Right hindlimb (tissue), 1 donor: ENCODE measurements at regions not wholly inside any gene's neighbourhood (a gene's known extent, or its start where the extent isn't known, plus 50 kb on each side); places are given as distances from the start of the nearest gene placed in this dataset.
"Not testable (repeated sequence)": the region's sequence is repeated elsewhere in the genome, so short reads cannot be mapped to it uniquely, and the experiment has no call there.

ENCODE experiments used
- DNase-seq: peaks from one replicate; pipeline ENCODE4 v3.0.0-alpha.2; 2018

DNA sequence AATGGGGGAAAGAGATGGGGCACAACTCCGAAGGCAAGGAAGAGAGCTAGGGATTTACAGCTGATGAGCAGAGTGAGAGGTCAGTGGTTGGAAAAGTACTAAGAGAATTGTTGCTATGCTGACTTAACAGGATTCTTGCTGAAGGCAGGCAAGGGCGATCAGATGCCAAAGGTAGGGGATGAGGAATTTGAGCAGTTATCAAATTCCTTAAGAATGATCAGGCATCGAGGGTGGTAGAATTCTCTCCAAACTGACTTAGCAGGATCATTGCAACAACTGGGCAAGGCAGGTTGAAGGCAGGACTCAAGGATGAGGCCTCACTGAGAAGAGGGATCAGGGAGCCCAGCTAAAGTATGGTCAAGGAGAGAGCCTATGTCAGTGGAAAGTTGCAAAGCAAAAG is 171.0 kb downstream of the HSD17B3 start:
- no peak for DNase-seq

DNA sequence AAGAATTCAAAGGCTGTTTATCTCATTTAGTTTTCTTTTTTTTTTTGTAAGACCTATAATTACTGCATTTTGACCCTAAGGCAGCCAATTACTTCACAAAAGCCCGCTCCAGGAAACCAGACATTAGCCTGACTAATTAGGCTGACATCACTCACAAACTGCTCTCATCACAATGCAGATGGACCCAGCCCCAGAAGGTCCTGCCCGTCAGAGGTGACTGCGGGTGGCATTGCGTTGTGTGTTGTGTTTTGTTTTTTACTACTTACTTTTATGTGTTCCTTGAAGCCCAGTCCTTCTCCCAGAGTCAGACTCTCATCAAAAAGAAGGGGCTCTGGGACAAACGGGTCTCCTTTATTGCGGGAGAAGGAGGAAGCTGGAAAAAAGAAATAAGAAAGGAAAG is 172.2 kb downstream of the HSD17B3 start:
- DNase-seq: no peak

DNA sequence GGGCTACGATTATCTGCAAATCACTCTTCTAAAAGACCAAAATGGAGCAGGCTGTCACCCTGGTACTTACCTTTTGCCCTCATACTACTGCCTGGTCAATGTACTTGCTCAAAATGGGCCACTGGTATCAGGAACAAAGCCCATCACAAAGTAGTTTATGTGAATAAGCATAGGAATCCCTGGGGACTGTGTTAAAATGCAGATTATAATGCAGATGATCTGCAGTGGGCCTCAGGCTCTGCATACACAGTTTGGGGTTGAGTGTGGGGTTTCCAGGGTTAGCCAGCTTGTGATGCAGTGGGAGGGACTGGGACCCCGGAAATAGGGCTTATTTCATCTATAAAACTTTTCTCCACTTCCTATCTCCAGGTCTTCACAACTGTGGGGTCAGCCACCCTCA is 173.1 kb downstream of the HSD17B3 start:
- DNase-seq: no peak

DNA sequence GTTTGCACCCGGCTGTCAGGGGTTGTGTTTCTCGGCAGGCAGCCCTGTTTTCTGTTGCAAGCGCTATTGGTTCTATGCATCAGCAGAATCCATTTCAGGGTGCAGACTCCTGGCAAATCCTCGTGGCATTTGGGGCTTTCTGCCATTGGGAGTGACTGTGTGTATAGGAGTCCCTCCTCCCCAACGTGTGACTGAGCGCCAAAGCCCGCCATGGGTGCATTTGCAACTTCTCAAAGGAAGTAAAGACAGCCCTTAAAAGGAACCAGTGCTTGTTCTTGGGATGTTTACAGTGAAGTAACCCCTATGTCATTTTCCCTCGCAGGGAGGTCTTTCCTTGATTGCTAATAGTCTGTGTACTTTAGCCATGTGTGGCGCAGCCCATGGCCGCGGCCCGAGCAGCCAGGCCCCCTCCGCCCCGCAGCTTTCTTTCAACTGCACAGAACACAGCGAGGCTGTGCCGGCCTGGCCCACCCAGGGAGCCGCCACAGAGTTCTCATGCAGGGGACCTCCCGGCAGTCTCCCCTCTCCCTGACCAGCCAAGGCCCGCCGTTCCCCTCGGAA is 175.6 kb downstream of the HSD17B3 start:
- DNase-seq: no peak

DNA sequence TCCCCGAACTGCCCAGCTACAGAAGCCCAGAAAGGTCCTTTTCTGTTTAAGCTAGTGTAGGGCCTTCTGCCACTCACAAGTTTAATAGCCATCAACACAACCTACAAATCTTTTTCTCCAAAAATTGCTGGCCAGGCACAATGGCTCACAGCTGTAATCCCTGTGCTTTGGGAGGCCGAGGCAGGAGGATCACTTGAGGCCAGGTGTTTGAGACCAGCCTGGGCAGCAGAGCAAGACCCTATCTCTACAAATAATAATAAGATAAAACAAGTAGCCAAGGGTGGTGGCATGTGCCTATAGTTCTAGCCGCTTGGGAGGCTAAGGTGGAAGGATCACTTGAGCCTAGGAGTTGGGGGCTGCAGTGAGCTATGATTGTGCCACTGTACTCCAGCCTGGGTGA is 176.4 kb downstream of the HSD17B3 start:
- no peak for DNase-seq

DNA sequence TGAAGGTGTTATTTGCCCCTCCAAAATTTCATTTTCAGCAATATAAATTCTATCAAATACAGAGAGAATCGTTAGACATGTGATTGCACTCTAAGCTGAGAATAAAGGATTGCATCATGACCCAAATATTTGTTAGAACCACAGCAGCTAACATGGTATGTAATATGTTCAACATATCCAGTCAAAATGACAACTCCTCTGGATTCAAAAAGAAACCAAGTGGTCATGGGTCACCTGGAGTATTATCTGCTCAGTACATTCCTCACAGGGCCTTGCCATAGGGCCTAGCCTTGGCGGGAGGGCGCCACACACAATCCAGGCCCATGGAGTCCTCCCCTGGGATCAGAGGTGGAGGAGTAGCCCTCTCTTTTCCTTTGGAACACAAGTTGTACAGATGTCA is 179.2 kb downstream of the HSD17B3 start:
- DNase-seq: no peak

DNA sequence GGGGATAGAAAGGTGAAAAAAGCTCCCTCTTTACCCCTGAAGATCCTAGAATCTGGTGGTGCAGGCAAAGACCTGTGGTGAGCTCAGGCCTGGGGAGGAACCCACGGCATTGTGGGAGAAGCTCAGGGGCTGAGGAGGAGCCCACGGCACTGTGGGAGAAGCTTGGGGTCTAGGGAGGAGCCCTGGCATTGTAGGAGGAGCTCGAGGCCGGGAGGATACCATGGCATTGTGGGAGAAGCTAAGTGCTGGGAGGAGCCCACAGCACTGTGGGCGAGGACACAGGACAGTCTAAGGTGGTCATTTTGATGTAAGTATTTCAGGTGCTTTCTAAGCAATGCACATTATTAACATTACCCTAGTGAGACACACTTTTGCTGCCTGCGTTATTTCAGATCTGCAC is 179.7 kb downstream of the HSD17B3 start:
- DNase-seq: no peak

DNA sequence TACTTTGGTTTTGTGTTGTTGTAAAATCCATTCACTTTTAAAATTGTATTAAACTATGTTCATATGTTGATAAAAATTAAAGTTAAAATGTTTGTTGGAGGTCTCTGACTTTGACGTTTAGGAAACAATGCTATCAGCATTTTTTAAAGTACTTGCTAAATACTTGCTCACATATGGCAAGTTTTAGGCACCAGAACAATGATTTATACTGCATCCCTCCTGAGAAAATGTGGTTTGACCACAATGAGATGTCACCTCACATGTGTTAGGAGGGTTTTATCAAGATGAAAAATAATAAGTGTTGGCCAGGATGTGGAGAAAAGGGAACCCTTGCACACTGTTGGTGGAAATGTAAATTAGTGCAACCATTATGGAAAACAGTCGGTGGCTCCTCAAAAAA is 180.8 kb downstream of the HSD17B3 start:
- no peak for DNase-seq

DNA sequence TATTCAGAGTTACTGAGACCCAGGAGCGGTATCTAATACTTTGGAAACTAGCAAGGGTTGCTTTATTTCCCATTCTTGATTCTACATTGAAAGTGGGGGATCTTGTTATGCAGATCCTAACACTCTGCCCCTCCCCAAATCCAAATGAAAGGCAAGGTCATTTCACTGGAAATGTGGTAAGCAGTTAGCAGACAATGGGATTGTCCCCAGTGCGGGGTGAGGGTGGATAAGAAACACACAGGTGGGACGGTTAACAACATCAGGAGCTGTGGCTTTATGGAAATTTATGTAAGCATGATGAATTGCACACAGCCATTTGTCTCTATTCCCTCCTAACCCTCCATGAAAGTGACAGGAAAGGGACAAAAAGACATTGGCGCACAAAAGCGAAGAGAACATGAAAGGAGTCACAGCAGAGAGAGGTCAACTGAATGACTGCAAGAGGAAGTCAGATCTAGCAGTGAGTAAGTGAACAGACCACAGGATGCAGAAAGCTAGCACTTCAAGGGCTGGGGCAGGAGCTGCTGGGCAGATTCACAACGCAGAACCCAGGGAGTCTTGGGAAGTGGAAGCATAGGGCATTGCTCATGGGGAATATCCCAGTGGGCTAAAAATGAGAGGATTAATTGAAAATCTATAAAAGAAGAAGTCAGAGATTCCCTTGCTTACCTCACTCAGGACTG is 184.4 kb downstream of the HSD17B3 start:
- DNase-seq: no peak

DNA sequence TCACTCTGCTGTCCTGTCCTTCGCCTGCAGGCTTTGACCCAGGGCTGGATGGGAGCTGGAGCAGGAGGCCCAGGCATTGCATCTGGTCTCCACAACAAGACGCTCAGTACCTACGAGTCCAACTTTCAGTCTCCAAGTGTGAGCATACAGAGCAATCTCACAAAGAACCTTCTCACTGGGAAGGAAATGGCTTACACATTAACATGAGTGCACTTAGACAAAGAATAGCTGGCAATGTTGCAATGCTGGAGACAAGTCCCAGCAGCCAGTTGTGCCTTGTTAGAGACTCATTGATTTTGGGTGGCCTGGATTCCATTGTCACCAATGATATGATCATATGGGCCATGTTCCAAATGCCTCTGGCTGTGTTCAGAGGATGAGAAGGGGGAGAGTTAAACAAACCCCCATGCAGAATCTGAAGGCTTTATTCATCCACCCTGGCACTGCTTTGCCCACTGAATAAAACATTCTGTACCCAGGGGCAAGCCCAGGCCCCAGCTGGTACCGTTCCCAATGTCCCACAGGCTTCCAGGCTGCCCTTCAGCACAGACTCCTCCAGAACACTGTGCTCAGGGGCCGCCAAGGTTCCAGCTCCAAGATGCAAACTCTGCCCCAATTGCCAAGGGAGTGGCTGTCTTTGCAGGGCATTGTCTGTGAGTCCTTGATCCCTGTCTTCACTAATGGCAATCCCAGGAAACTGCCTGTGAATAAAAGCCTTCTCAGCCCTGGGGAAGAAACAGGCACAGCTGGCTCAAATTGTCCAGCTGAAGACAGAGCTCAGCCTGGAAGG is 185.5 kb downstream of the HSD17B3 start:
- no peak for DNase-seq

DNA sequence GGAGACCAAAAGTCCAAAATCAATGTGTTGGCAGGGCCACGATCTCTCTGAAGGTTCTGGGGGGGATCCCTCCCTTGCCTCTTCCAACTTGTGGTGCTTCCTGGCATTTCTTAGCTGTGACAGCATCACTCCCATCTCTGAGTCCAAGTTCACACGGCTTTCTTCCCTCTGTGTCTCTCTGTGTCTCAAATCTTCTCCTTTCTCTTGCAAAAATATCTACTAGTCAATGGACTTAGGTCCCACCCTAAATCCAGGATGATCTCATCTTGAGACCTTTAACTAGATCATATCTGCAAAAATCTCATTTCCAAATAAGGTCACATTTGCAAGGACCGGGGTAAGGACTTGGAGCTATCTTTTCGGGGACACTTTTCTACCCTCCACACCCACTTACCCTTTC is 186.1 kb downstream of the HSD17B3 start:
- no peak for DNase-seq

DNA sequence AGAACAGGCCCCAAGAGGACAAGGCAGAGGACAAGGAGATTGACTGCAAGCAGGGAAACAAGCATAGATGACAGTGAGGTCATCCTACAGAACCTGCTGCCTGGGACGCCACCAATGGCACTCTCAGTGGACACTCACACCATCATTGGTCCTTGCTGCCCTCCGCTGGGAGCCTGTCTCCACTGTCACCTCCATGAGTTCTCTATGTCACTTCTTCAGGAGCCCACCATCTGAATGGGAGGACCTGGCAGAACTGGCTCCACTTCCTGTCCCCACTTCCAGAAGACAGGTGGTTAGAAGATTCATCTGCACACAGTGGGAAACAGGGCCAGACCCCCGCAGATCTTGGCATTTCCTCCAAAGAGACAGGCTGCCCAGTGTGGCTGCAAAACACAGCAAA is 188.9 kb downstream of the HSD17B3 start:
- no peak for DNase-seq

DNA sequence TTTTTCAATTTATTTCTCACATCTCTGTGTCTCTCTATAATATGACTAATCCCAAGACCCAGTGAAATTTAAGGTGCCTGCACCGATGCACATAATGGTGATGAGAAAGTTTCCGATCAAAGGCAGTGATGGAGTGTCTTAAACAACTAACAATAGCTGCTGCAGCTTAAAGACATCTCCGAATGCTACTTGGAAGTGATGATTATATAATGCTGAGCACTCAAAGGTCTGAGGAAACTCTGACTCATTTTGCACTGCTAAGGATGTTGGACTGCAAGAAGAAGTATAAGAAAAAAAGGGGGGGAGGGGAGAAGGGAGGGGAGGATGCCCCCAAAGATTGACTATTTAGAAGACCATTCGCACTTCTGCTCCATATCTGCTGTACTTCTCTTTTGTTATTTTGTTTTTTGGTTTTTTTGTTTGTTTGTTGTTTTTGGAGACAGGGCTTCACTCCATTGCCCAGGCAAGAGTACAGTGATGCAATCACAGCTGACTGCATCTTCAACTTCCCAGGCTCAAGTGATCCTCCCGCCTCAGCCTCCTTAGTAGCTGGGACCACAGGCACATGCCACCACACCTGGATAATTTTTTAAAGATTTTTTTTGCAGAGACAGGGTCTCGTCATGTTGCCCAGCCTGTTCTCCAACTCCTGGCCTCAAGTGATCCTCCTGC is 192.2 kb downstream of the HSD17B3 start:
- DNase-seq: no peak

DNA sequence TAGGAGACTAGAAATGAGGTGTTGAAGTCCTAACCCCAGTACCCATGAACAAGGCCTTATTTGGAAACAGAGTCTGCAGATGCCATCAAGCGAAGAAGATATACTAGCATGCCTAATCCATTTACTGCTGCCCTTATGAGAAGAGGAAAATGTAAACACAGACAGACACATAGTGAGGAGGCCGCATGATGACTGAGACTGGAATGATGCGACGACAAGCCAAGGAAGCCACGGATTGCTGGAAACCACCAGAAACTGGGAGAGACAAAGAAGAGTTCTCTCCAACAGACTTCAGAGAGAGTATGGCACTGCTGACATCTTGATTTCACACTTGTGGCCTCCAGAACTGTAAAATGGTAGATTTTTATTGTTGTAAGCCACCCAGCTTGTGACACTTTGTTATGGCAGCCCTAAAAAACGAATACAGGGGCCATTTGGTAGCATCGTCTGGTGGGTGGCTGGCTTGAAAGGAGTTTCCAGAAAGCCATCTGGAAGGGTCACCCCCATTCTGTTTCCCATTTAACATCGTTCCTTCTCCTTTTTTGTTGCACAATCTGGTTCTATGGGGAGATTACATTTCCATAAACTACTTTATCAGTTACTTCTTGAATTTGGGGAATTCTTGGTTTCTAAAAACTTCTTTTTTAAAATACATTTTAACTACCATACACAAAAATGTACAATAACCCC is 193.1 kb downstream of the HSD17B3 start:
- no peak for DNase-seq

DNA sequence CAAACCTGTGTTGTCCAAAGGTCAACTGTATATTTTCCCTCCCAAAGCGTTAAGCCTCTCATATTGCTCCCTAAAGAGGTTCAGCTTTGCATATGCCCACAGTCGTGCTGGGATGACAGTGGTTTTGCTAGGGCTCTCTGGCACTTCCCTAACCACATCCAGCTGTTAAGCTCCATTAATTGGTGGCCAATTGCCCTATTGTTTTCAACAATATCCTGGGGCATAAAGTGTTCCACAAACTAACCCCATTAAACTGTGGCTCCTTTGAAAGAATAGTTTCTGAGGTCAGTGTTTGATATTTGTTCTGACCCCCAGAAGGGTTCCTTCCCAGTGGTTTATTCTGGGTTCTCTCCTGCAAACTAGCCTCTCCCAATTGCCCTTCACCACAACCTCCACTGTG is 194.5 kb downstream of the HSD17B3 start:
- DNase-seq: no peak

DNA sequence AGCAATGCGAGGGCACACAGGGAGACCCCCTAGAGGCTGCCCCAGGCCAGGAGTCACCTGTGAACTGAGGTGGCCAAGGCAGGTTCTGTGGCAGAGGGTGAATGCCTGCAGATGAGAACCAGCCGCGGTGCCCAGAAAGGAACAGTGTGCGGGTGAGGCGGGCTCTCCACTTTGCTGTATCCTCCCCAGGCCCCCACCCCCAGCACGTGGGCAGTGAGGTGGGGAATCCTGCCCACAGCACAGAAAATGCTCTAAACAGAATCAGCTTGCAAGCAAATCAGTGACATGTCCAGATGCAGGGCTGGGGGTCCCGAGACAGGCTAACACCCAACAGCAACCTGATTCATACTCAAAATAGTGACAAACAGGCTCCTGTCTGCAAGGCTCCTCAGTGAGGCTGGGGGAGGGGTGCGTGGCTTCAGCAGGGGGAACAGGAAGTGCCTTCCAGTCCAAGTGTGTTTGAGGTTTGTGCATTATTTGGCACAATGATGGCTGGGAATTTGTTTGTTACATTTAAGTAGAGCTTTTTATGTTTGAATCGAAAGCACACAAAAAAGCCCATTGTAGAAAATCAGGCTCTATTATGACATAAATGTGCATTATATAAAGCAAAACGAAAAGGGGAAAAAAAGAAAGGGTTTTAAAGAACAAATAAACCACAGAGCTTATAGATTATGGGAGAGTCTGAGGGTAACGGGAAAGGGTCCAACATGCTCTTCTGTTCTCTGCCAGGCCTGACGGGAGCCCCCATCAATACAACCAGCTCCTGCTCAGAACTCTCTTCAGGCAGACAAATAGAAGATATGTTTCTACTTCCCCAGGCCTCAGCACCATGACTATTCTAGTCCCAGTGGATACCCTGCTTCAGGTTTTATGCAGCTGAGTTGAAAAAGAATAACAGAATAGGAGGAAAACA is 201.3 kb downstream of the HSD17B3 start:
- DNase-seq: no peak

DNA sequence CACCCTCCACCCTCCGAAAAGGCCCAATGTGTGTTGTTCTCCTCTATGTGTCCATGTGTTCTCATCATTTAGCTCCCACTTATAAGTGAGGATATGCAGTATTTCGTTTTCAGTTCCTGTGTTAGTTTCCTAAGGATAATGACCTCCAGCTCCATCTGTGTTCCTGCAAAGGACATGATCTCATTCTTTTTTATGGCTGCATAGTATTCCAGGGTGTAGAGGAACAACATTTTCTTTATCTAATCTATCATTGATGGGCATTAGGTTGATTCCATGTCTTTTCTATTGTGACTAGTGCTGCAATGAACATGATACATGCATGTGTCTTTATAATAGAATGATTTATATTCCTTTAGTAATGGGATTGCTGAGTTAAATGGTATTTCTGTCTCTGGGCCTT is 211.3 kb downstream of the HSD17B3 start:
- DNase-seq: not testable (repeated sequence)

DNA sequence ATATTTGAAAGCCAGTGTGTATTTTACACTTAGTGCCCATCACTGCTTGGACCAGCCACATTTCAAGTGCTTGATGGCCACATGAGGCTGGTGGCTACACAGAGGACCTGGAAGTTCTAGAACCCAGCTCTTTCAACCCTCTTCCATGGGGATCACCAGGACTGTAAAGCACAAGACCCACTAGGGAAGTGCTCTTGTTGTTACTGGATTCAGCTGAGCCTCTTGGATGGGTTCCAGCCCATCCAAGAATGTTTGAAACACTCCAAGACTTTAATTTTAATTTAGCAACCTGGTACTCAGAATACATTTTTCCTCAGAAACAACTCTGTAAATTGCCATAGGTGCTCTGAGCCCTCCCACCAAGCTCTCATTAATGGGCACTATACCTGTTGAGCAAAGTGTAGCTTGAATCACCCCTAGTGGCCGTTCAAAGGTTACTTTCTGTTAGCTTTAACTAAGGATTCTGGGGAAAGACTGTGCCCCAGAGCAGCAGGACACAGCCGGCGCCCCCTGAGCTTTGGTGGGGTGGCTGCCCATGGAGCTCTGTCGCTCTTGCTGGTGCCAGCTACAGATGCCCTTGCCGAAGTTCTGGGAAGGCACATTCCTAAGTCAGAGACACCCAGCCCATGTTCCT is 212.4 kb downstream of the HSD17B3 start:
- no peak for DNase-seq

DNA sequence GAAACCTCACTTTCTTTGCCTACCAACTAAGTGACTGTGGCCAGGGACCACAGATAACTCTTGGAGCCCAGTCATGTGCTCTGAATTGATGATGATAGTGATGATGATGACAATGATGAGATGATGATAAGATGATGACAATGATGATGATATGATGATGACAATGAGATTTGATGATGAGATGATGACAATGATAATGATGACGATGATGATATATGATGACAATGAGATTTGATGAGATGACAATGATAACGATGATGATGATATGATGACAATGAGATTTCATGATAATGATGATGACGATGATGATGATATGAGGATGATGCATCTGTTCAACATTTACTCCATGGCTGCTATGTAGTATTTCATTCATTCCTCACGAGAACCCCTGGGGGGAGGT is 213.0 kb downstream of the ERCC6L2 start:
- DNase-seq: no peak

DNA sequence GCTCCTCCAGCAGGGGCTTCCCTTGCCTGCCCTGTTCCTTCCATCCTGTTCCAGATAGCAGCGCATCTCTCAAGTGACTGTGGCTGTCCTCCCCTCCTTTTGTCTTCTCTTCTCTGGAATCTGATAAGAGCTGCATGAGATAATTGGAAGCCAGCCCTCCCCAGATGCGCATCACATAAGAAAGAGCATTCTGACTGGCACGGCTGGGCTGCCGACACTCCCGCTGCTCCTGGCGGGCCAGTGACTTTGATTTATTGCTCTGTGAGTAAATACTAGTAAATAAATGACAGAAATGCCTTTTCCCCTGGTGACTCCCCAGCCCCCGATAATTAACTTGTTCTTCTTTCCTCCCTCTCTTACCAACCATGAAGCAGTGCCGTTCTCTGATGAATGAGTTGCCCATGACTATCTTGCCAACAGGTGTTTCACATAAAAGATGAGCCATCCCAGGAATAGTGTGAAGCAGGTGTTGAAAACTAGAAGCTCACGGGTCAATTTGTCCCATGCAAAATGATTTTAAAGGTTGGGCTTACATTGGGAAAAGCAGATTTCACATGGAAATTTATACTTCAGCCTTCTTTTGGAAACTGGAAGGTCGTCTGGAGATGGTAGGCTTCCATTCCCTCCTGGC is 212.3 kb downstream of the ERCC6L2 start:
- no peak for DNase-seq

DNA sequence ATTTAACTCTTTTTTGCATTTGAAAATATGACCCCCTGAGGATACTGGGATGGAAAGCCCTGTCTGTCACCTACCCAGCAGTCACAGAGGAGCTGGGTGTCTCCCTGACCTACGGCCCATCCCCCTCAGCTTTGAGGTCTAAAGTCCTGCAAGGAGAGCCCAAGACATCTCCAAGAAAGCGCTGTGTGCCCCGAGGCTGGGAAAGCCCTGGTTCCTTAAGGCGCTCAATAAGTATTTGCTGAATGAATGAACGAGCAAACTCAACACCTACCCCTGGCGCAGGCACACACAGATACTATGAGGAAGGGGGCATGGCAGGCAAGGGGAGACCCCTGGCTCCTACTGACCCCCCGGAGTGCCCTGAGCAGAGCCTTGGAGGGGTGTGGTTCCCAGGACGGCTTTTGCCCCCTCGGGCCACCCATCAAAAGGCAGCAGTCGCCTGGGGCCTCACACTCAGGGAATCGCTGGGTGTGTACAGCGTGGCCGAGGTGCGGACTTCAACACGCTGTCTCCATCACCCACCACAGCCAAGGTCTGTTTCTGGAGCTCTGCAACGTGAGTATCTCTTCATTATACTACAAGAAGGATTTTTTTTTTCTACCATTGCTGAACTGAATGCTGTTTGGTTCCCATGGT is 211.6 kb downstream of the ERCC6L2 start:
- no peak for DNase-seq
